CD4-positive, alpha-beta T cell (primary cell): ENCODE measurements at regions not wholly inside any gene's neighbourhood (a gene's known extent, or its start where the extent isn't known, plus 50 kb on each side); places are given as distances from the start of the nearest gene placed in this dataset.

ENCODE experiments used
- ATAC-seq: fragments of 200-7000 bp; cut with Tn5 transposase; one replicate; pipeline ENCODE4 v1.10.0; 2022; ENCODE audit warnings: mild to moderate bottlenecking; ENCODE audit not compliant: poor library complexity
- CTCF ChIA-PET: fragments of 350-600 bp; sonication (Branson Sonifier 250); formaldehyde crosslinking; loops from one replicate; lab custom pipeline; 2021; ENCODE audit warnings: antibody characterized with exemption, inconsistent platforms; lab: Charles Lee
- POLR2A ChIA-PET: fragments of 350-600 bp; sonication (Branson Sonifier 250); formaldehyde crosslinking; loops from one replicate; lab custom pipeline; 2021; ENCODE audit warnings: antibody characterized with exemption, inconsistent platforms; lab: Charles Lee
- DNase-seq, 14 experiments: peaks; one replicate each; pipeline ENCODE4 v3.0.0-alpha.2; 2013 to 2020; ENCODE audit warnings: mixed read lengths in 2 of 14
- H3K27ac ChIP-seq, 2 donors: one replicate each; pipeline versions ENCODE4 v1.5.1 to v1.7.0; 2013; ENCODE audit warnings: low read length in 2 of 2, low read depth in 1 of 2, mild to moderate bottlenecking in 1 of 2
- H3K27me3 ChIP-seq, 2 experiments: 1 replicate in 1 of 2; 2 replicates in 1 of 2; pipeline versions ENCODE4 v1.6.1 to v1.7.0; 2013; ENCODE audit warnings: low read length in 2 of 2, control low read depth in 1 of 2, mild to moderate bottlenecking in 1 of 2, moderate library complexity in 1 of 2; ENCODE audit not compliant: insufficient read depth in 2 of 2, control insufficient read depth in 1 of 2
- H3K36me3 ChIP-seq: one replicate; pipeline ENCODE4 v1.6.1; 2013; ENCODE audit warnings: low read length, control low read depth; ENCODE audit not compliant: insufficient read depth
- H3K4me1 ChIP-seq: one replicate; pipeline ENCODE4 v1.6.1; 2013; ENCODE audit warnings: low read length, control low read depth; ENCODE audit not compliant: insufficient read depth
- H3K4me3 ChIP-seq: one replicate; pipeline ENCODE4 v1.5.1; 2013; ENCODE audit warnings: mild to moderate bottlenecking, low read length, moderate library complexity
- H3K9me3 ChIP-seq, 2 experiments: 1 replicate in 1 of 2; 2 replicates in 1 of 2; pipeline versions ENCODE4 v1.6.1 to v1.7.0; 2013; ENCODE audit warnings: low read length in 2 of 2, mild to moderate bottlenecking in 2 of 2, control low read depth in 1 of 2, moderate library complexity in 1 of 2; ENCODE audit not compliant: control insufficient read depth in 1 of 2, insufficient read depth in 1 of 2
- H3K27ac Mint-ChIP-seq: one replicate; pipeline ENCODE4 v1.8.0; 2020; ENCODE audit warnings: mixed read lengths
- H3K27me3 Mint-ChIP-seq: one replicate; pipeline ENCODE4 v1.8.0; 2021; ENCODE audit warnings: mixed read lengths
- H3K36me3 Mint-ChIP-seq: one replicate; pipeline ENCODE4 v1.8.0; 2021; ENCODE audit warnings: low read depth, mixed read lengths
- H3K4me1 Mint-ChIP-seq: one replicate; pipeline ENCODE4 v1.8.0; 2021; ENCODE audit warnings: low read depth, mixed read lengths
- H3K4me3 Mint-ChIP-seq: one replicate; pipeline ENCODE4 v1.8.0; 2020; ENCODE audit warnings: mild to moderate bottlenecking, mixed read lengths
- H3K9me3 Mint-ChIP-seq: one replicate; pipeline ENCODE4 v1.8.0; 2020; ENCODE audit warnings: mixed read lengths
- CTCF ChIP-seq: fragments of 200-600 bp; IDR thresholded peaks from one replicate; pipeline ENCODE4 v1.8.0; 2022; ENCODE audit warnings: antibody characterized with exemption, mild to moderate bottlenecking
- intact Hi-C, 2 experiments: fragments of 100-400 bp; cut with DNase I in 1 of 2; cut with micrococcal nuclease in 1 of 2; formaldehyde crosslinking; loops; one replicate each; pipeline versions ENCODE4 v1.15.1 to v1.9.0; 2023 to 2025; cut with DNase I, micrococcal nuclease

- no peak for TF ChIP-seq CTCF
- Histone ChIP-seq H3K27me3 (peaks cover 0 to 4% of the 10 kb centered on the region in 2 experiments), H3K36me3 (no peaks in the 10 kb centered on the region), H3K9me3 (no peaks in the 10 kb centered on the region), H3K4me1 (no peaks in the 10 kb centered on the region), H3K27ac (no peak overlapping the region), H3K4me3 (no peak overlapping the region)
- intact Hi-C loops = no loop called here
- no peak overlapping the region for H3K27ac Mint-ChIP-seq
- no peaks in the 10 kb centered on the region for H3K27me3 Mint-ChIP-seq
- no peaks in the 10 kb centered on the region for H3K36me3 Mint-ChIP-seq
- no peaks in the 10 kb centered on the region for H3K4me1 Mint-ChIP-seq
- DNase-seq (no peak), ATAC-seq (no peak)
- ChIA-PET POLR2A (no interaction called here), CTCF (no interaction called here)
- no peak overlapping the region for H3K4me3 Mint-ChIP-seq
- H3K9me3 Mint-ChIP-seq = peaks cover 5% of the 10 kb centered on the region
Measured at GRCh38 chr15:96678386-96678785, 347.9 kb downstream of the NR2F2 start.

GRCh38 chr15:96687388-96688107 is 357.0 kb downstream of the NR2F2 start:
- CTCF ChIA-PET = no interaction called here
- Histone ChIP-seq H3K9me3 (no peaks in the 10 kb centered on the region), H3K36me3 (no peaks in the 10 kb centered on the region), H3K27me3 (peaks cover 0 to under 1% of the 10 kb centered on the region in 2 experiments), H3K4me1 (no peaks in the 10 kb centered on the region), H3K27ac (no peak overlapping the region), H3K4me3 (no peak overlapping the region)
- peaks cover 7% of the 10 kb centered on the region for H3K9me3 Mint-ChIP-seq
- intact Hi-C loops = no loop called here
- no peak for DNase-seq
- no peak overlapping the region for H3K4me3 Mint-ChIP-seq
- POLR2A ChIA-PET = no interaction called here
- TF ChIP-seq CTCF = no peak
- no peaks in the 10 kb centered on the region for H3K27me3 Mint-ChIP-seq
- ATAC-seq = no peak
- no peaks in the 10 kb centered on the region for H3K4me1 Mint-ChIP-seq
- no peaks in the 10 kb centered on the region for H3K36me3 Mint-ChIP-seq
- no peak overlapping the region for H3K27ac Mint-ChIP-seq

GRCh38 chr15:96690733-96691132 is 360.2 kb downstream of the NR2F2 start:
- H3K4me3 ChIP-seq = no peak overlapping the region
- H3K36me3 ChIP-seq = no peaks in the 10 kb centered on the region
- Mint-ChIP-seq H3K36me3 (no peaks in the 10 kb centered on the region), H3K27ac (no peak overlapping the region), H3K27me3 (no peaks in the 10 kb centered on the region), H3K9me3 (peaks cover 4% of the 10 kb centered on the region), H3K4me3 (no peak overlapping the region), H3K4me1 (no peaks in the 10 kb centered on the region)
- H3K27me3 ChIP-seq = no peaks in the 10 kb centered on the region
- H3K27ac ChIP-seq = no peak overlapping the region
- ChIA-PET CTCF (no interaction called here), POLR2A (no interaction called here)
- ATAC-seq (no peak), DNase-seq (no peak)
- intact Hi-C loops = no loop called here
- TF ChIP-seq CTCF = no peak
- no peaks in the 10 kb centered on the region for H3K4me1 ChIP-seq
- peaks cover 0 to 3% of the 10 kb centered on the region in 2 experiments for H3K9me3 ChIP-seq
